ENCODE measurements at regions not wholly inside any gene's neighbourhood (a gene's known extent, or its start where the extent isn't known, plus 50 kb on each side); places are given as distances from the start of the nearest gene placed in this dataset.

DNA sequence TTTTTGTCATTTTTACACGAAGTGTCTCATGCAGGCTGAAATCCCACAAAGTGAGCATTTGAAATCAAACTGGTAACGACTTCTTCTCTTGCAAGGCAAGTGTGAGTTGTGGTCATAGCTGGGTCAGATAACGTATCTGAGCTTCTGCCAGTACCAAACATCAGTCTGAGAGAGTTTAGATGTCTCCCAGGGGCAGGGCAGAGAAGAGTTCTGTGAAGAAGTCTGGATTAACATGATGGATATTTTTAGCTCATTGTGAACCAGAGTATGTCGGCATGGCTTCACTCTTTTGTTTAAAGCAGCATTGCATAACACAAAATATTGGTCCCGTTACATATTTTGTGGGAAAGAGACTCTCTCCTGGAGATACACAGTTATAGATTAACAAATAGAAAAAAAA lies 655.5 kb upstream of the KLHL29 start:
- DNase-seq: no peak

DNA sequence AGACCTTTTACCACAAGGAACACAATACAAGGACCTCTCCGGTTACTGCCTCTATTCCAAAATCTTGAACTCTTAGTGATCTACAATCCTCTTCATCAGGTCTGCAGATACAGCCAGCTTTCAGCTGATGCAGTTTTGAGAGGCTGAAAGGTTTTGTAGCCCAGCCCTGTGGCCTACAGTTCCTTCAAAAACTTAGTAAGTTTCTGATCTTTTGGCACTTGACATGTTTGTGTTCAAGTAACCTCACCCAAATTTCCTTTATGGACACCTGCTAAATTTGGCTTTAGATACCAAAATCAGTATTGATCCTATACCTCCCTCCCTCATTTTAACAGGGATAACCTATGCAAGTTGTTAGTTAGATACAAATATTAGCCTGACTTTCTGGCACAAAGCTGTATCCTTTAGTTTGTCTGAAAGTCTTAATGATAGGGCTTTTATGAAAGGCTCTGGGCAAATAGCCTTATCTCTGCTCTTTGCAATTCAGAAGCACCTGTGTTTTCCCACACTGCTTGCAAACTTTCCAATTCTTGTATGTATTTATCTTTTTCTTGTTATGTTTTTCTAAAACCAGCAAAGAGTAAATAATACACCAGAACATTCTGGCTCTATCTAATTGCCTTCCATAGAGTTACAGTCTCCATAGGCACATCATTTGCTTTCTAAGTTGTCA lies 650.5 kb upstream of the KLHL29 start:
- DNase-seq: no peak

DNA sequence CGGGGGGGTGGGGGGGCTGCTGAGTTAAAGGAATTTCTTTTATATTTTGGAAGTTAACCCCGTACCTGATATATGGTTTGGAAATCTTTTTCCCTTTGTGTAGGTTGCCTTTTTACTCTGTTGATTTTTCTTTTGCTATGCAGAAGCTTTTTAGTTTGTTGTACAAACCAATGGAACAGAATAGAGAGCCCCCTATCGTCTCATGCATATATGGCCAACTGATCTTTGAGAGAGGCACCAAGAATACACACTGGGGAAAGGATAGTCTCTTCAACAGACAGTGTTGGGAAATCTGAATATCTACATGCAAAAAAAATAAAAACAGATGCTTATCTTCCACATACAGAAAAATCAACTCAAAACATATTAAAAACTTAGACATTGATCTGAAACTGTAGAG lies 647.8 kb upstream of the KLHL29 start:
- DNase-seq: no peak

DNA sequence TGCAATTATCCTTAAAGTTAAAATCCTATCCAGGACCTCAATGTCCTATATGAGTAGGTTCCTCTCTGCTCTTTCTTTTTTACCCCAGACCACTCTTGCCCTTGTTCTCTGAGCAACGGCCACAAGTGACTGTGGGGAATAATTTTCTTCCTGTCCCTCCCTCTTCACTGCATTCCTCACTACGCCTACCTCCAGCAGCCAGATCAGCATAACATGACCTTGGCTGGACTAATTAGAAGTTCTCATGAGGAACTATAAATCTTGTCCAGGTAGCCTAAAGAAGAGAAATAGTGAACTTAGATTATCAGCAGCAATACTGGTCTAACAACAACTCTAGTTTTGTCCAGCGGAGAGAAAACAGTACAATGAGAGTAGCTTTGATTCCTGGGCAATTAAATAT lies 643.8 kb upstream of the KLHL29 start:
- no peak for DNase-seq

DNA sequence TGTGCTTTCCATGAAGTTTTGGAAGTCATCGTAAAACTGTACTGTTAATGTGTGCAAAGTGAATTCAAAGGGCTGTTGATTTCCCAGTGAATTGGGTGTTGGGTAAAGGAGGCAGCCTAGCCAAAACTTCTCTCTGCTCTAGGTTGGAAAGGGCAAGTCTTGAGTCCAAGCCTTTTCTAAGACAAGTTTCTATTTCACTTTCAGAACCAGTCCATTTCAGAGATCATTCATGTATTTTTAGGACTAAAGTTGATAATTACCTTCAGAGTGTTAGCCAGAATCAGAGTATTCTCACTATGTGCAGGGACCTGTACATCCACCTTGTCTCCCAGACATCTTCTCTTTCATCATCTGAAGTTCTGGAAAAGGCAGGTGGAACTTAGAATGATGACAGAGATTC lies 636.1 kb upstream of the KLHL29 start:
- no peak for DNase-seq

DNA sequence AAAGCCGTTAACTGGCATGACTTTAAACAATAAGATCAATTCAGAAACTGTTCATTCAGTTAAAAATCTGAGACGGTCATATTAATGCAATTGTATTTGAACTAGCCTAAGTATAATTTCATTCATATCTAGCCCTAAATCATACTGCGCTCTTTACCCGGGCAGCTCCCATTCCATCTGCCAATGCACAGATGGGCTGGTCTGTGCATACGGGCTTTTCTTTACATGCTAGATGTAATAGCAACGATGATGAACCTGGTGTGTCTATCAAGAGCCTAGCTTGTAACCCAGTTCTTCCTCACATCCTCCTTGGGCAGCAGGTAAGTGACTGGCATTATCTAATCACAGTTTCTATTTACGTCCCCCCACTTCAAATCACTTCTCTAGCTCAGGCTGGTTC lies 631.5 kb upstream of the KLHL29 start:
- no peak for DNase-seq

DNA sequence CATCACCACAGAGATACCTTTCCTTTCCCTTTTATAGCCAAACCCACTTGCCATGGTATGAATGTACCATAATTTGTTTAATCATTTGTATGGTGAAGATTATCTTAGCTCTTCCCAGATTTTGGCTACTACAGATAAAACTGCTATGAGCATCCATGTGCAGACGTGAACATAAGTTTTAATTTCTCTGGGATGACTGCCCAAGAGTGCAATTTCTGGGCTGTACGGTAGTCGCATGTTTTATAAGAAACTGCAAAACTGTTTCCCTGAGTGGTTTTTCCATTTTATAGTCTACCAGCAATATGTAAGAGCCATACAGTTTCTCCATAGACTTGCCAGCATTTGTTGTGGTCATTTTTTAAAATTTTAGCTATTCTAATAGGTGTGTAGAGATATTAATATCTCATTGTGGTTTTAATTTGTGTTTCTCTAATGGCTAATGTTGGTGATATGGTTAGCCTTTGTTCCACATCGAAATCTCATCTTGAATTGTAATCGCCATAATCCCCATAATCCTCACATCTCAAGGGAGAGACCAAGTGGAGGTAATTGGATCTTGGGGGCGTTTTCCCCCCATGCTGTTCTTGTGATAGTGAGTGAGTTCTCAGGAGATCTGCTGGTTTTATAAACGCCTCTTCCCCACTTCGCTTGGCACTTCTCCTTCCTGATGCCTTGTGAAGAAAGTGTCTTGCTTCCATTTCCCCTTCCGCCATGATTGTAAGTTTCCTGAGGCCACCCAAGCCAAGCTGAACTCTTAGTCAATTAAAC lies 628.5 kb upstream of the KLHL29 start:
- DNase-seq: no peak

DNA sequence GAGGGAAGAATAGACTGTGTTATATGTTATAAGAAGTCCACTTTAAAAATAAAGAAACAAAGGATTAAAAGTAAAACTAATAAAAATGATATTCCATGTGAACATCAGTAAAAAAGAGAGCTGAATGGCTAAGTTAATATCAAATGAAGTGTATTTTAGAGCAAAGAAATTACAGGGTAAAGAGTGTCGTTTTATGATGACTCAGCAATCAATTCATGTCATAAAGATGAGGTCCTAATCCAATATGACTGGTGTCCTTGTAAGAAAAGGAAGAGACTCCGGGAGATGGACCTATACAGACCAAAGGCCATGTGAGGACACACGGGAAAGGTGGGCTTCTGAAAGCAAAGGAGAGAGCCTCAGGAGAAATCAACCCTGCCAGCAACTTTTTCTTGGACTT lies 615.5 kb upstream of the KLHL29 start:
- DNase-seq: no peak

DNA sequence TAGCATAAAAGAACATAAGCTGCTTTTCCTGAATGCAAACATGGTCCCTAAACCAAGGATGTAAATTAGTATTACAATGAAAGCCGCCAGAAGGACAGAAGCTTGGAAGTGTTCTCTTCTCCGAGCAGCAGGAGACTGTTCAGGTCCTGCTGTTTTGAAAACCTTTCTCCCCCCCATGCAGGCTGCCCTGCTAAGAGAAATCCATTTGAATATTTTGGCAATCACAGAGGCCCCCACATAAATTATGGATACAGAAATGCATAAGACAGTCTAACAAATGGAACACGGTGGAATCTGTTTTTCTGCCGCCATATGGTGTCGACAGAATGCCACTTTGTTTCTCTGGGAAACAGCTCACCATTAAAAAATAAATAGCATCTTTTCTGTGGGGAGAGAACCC lies 600.4 kb upstream of the KLHL29 start:
- DNase-seq: no peak

DNA sequence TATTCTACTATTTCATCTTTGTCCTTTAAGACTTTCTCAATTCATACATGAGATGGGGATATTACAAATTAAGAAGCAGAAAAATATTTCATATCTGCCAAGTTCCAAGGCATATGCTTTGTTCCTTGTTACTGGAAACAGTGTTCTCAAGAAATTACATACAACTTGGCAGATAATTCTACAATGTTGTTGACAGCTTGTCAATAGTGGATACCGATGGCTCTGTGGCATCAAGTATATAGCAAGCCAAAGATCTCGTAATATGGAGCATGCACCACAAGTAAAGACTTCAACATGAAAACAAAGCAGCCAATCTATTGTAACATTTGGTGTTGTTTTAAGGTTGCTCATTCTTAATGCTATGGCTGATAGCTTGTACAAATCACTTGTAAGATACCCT lies 598.2 kb upstream of the KLHL29 start:
- DNase-seq: no peak

DNA sequence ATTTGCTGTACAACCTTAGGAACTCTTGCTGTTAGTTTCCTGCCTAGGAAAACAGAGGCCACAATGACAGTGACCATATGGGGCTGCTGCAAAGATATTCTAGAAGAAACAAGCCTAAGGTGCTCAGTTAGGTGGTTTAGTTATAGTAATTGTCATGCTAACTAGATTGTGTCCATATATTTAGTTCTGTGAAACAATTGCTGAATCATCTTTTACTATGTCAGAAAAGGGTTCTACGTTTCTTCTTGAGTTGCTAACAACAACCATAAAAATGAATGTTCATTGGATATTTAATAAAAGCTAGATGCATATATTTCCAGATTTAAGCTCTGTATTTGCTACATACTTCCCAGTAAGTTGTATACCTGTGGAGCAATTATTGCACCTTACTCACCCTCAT lies 597.2 kb upstream of the KLHL29 start:
- no peak for DNase-seq

DNA sequence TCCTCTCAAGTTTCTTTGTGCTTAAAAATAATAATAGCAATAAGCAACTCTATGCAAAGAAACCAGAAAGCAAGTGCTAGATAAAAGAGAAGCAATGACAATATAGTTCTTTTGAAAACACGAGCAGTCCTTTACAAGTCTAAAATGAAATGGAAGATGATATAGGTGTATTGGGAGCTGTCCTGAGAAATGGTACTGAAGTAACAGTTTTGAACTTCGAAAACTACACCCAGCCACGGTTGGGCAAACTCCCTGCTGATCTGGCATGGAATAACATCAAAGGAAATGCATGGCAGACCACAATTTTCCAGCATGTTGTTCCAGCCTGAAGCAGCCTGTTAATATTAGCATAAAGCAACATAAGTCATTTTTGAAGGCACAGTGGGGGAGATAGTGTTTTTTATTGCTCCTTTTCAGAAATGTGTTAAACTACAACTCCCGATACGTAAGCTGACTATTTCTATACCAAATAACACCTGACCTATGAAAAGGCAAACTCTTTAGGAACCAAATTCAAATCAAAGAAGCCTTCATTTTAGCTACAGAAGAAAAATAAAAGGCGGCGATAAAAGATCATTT lies 596.1 kb upstream of the KLHL29 start:
- no peak for DNase-seq

DNA sequence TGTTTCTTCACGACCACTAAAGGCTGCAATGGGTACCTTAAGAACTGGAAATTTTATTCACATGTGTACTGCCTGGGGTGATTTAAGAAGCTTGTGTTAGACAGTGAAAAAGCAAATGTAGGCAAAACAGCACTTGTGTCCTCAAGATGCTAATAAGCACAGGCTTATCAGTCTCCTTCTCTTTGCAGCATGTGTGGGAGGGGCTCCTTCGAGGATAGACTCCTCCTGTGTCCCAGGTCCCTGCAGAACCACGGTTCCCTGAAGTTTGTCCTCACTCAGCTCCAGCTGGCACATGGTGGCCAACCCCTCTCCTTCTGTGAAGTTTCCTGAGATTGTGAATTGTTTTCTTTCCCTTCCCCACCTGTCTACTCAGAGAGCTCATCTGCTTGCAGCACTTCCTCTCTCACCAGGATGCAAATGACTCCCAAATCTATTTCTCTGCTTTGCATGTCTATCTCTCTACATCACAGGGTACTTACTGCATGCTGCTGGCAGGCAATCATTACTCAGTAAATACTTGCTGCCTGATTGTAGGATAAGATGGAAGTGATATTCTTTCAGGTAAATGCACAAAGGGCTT lies 589.6 kb upstream of the KLHL29 start:
- no peak for DNase-seq

DNA sequence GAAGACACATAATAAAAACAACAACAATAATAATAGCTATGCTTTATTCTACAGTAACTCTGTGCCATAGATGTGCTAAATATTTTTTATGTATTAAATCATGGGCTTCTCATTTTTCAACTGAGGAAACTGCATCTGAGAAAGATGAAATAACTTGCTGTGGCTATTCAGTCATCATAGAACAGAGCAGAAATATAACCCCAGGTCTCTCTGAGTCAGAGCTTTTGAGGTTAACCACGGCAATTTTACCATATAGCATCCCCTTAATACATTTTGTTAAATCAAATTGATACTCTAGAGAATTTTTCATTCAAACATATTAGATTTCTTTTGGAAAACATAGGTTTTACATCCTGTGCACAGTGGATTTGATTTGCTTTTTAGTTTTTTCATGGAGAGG lies 586.6 kb upstream of the KLHL29 start:
- no peak for DNase-seq

DNA sequence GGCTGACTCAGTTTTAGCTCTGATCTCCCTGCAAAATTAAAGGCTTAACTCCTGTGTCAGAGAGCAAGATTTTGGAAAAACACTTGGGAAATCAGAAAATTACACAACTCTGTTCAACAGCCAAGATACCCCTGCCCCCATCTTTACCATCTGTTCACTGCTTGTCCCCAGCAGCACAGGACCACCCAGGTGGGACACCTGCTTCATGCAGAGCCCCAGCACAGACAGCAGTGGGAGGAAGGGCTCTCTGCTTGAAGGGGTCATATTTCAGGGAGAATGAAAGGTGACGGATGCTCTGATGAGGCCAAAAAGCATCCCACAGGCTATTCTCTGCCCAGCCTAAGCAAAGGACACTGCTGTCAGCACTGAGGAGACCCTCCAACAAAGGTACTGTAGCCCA lies 584.6 kb upstream of the KLHL29 start:
- no peak for DNase-seq

DNA sequence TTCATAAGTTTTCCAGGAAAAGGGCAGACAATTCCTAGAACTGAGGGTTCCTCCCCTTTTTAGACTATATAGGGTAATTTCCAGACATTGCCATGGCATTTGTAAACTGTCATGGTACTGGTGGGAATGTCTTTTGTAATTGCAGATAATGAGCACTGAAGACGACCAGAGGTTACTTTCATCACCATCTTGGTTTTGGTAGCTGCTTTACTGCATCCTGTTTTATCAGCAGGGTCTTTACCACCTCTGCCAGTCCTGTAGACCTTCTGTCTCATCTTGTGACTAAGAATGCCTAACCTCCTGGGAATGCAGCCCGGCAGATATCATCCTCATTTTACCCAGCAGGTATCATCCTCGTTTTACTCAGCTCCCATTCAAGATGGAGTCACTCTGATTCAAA lies 583.9 kb upstream of the KLHL29 start:
- DNase-seq: no peak

DNA sequence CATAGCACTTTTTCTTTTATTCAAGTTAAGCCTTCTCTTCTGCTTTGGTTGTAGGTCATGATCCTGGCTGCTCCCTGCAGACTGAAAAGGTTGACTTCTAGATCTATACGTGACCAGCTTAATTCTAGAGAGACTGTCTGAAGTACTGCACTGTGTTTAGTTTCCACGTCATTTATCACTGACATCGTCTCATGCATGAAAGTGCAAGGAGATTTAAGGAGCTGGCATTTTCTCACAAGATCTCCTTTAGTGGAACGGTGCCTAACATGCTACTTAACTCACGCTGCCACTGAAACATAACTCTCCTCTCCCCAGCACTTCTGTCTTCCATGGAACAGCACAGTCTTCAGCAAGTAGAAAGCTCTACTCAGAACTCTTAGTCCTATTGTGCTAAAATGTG lies 583.0 kb upstream of the KLHL29 start:
- DNase-seq: no peak

DNA sequence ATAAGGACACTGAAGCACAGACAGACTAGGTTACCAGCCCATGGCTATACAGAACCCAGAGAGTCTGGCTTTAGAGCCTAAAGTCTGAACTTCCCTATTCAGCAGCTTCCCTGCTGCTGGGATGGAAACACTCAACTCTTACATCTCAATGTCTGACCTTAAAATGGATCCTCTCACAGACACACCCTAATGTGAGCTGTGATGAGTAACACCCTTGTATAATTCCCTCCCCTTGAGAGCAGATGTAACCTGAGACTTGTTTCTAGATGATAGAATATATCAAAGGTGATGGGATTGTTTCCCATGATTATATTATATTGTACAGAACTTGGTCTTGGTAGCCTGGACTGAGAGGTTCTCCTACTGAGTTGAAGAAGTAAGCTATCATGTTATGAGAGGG lies 577.1 kb upstream of the KLHL29 start:
- no peak for DNase-seq

DNA sequence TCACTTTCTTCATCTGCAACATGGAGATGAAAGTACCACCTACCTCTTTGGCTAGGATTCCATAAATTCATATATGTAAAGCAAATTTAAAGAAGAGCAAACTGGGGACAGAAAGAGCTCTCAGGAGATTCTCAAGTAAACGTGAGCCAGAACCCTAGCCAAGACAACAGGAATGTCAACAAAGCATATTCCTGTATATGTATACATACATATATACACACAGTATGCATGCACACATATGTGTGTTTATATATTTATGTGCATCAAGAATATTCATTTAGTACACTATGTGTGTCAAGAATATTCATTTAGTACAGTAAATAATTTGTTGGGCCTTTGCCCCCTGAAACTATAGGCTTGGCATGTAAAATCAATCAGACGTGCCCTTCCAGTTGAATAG lies 574.4 kb upstream of the KLHL29 start:
- DNase-seq: no peak

DNA sequence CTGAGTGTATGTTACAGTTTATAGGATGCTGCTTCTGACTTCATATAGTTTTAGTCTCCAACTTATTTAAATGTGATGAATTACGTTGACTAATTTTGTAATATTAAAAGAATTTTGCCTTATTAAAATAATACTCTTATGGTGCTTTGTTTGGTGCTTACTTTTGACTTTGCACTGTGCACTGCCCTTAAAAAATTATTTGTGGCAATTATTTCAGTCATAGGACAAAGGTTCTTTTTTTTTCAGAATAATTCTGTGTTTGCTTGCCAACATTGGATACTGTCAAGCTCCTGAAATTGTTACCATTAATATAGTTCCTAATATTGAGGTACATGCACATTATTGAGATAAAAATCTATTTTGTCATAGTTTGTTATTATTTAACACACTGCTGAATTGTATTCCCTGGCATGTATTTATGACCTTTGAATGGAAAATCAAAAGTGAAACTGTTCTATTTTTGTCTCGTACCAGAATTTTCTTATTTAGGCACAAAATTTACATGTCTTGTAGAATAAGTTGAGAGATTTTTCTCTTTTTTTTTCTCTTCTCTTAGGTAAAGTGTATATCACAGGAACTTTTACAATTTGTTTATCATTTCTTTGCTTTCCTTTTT lies 572.8 kb upstream of the KLHL29 start:
- DNase-seq: no peak

DNA sequence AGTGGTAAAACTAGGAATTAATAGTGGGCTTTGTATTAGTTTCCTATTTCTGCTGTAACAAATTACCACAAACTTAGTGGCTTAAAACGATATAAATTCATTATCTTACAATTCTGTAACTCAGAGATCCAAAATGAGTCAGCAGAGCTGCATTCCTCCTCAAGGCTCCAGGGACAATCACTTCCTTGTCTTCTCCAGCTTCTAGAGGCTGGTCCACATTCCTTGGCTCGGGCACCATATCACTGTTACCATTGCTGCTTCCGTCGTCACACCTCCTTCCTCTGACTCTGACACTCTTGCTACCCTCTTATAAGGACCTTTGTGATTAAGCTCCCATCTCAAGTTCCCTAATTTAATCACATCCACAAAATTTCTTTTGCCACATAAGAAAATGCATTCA lies 567.8 kb upstream of the KLHL29 start:
- DNase-seq: no peak

DNA sequence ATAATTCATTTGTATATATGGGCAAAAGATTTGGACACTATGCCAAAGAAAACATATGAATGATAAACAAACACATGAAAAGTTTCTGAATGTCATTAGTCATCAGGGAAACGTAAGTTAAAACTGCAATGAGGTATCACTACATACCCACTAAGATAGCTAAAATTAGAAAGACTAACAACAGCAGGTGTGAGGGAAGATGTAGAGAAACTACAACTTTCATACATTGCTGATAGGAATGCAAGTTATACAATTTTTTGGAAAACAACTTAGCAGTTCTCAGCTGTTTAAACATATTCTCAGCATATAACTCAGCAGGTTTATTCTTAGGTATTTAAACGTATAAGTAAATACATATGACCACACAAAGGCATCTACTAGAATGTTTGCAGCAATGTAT lies 563.5 kb upstream of the KLHL29 start:
- no peak for DNase-seq

DNA sequence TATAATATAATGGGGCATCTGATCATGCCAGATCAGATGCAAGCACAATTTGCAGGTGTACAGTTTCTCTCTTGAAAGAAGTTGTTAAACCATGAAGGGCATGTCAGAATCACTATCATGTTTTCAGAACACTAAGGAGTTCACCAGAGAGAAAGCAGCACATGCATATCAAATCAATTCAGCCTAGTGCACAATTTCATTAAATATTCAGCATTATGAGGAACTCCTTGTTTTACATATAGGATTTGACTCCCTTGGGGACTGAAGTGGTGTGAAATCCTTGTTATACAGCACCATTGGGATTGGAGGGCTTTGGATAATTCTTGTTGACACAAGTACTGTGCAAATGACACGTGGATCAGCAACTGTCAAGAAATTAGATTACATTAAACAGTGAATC lies 562.1 kb upstream of the KLHL29 start:
- DNase-seq: no peak
